Fibroblast of peridontal ligament (primary cell): ENCODE measurements at regions not wholly inside any gene's neighbourhood (a gene's known extent, or its start where the extent isn't known, plus 50 kb on each side); places are given as distances from the start of the nearest gene placed in this dataset.
A peak's percentile ranks its signal among the peaks of the same experiment; 100 is the strongest.
"Not testable (repeated sequence)": the region's sequence is repeated elsewhere in the genome, so short reads cannot be mapped to it uniquely, and the experiment has no call there.

Source experiments
- DNase-seq: peaks from one replicate; pipeline ENCODE4 v3.0.0-alpha.2; 2010; ENCODE audit errors: extremely low read depth

DNA sequence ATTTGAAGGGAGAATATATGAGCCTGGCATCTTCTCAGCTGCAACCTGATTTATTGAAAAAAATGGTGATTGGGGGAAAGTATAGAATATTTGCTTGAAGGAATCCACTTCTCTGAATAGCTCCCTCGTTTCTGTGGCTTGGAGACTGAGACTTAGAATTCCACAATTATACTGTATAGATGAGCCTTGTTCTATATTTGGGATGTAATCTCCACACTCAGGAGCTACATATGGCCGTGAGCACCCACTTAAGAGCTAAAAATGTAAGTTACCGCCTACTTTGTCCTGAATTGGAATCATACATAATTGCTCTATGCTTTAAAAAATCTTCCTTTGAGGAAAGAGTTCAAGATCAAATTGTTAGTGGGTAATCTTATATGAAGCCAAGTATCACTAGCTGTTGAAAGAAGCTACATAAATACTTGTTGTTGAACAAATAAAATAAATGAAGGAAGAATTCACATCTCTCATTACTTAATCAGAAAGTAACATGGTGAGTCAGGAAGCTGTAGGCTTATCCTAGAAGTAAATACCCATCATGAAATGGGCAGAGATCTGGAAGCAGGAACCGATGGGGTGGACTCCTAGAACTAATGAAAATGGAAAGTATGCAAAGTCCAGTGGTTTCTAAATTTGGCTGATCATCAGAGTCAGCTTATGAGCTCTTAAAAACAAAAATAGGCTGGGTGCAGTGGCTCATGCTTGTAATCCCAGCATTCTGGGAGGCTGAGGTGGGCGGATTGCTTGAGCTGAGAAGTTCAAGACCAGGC lies 254.3 kb downstream of the SOX4 start:
- peak; percentile 40 for DNase-seq

DNA sequence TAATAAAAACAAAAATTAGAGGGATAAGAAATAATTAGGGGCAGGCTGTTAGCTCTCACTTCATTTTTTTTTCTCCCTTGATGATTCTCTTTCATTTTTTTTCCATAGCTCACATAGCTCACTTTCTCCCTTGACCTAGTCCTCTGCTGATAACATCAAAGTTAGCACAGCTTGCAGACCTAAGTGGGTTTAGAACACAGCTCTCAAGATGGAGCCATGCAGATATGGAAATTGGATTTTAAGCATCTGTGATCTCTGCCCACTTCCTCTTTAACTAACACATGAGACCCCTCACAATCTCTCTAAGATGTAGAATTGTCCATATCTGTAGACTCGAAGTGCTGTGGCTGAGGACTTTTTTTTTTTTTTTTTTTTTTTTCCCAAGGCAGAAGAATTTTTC lies 257.1 kb downstream of the SOX4 start:
- no peak for DNase-seq

DNA sequence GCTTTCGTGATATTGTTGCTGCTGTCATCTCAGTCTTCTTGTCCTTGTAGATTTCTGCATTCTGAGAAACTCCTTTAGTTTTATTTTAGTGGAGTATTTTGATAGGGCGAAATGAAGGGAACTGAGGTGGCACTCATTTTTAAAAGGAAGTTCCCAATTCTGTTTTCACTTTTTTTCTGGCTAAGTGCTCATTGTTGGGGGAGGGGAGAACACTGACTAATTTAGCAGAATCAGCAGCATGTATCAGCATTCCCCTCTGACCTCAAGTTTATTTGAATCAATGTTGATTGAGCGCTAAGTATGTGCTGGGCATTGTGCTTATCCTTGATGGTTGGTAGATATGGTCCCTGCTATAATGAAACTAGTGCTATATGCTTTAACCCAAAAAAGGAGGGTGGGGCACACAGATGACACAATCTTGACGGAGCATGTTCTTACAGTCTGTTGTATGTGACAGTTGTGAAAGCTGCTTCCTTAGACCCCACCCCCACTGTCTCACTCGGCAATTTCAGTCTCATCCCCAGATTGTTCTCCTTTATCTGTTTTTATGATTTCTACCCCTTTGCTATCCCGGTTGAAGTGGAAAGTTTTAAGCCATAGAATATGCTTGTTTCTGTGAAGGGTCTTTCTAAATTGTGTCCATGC lies 262.4 kb downstream of the SOX4 start:
- DNase-seq = no peak

GRCh38 chr6:21856456-21856825 lies 262.9 kb downstream of the SOX4 start:
- peak; percentile 64 for DNase-seq

- peak; percentile 36 for DNase-seq
Observed at GRCh38 chr6:21856844-21857243, 263.3 kb downstream of the SOX4 start.

- no peak for DNase-seq
Observed at GRCh38 chr6:21858076-21858475, 264.5 kb downstream of the SOX4 start.

GRCh38 chr6:21859193-21859735 lies 265.7 kb downstream of the SOX4 start:
- no peak for DNase-seq

- DNase-seq = no peak
Observed at GRCh38 chr6:21861942-21862341, 268.4 kb downstream of the SOX4 start.

GRCh38 chr6:21864206-21864605 lies 270.7 kb downstream of the SOX4 start:
- no peak for DNase-seq

- DNase-seq = no peak
Observed at GRCh38 chr6:21868226-21868625, 274.7 kb downstream of the SOX4 start.

- DNase-seq = no peak
Observed at GRCh38 chr6:21869085-21869771, 275.7 kb downstream of the SOX4 start.

- peak; percentile 43 for DNase-seq
Observed at GRCh38 chr6:21870076-21870730, 276.7 kb downstream of the SOX4 start.

- no peak for DNase-seq
Observed at GRCh38 chr6:21871831-21872230, 278.3 kb downstream of the SOX4 start.

DNA sequence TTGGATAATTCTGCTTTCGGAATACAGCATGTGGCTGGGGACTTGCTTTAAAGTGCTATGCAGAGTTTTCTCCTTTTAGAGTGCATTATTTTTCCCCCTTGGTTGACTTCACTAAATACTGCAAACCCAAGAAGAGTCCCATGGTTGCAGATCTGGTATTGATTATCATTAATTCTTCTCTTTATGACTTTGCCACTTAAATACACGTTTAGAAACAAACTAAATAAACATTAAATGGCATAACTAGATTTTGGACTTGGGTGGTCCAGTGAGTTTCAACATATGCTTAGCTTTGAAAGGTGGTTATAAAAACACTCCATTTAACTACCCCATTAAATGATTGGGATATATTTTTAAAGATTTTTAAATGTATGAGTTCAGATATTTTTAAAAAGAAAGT lies 279.2 kb downstream of the SOX4 start:
- no peak for DNase-seq

- peak; percentile 95 for DNase-seq
Observed at GRCh38 chr6:21873562-21873961, 280.0 kb downstream of the SOX4 start.

GRCh38 chr6:21874372-21874771 lies 280.8 kb downstream of the SOX4 start:
- DNase-seq = no peak

DNA sequence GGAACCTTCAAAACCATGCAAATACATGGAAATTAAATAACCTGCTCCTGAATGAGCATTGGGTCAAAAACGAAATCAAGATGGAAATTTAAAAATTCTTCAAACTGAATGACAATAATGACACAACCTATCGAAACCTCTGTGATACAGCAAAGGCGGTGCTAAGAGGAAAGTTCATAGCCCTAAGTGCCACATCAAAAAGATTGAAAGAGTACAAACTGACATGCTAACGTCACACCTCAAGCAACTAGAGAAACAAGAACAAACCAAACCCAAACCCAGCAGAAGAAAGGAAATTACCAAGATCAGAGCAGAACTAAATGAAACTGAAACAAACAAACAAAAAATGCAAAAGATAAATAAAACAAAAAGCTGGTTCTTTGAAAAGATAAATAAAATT lies 283.5 kb downstream of the SOX4 start:
- DNase-seq = not testable (repeated sequence)

- DNase-seq = not testable (repeated sequence)
Observed at GRCh38 chr6:21880249-21880648, 286.7 kb downstream of the SOX4 start.

DNA sequence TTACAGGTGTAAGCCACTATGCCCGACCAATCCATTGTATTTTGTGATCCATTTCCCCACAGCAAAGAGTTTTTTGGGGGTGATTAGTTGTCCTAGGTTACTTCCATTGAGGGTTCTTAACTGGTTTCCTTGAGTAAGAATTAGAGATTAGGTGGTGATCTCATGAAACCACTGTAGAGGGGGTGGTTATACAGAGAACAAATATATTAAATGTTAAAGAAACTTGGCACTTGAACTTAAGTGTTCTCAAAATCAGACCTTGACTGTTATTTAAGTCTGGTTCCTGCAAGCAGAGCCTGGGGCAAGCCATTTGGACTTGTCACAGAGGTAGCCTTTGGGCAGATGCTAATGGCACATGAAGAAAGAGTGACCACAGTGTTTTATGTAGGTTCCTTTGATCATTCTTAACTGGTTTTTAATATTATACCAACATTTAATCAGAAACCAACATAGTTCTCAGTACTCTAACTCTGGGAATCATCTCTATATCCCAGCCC lies 288.5 kb downstream of the SOX4 start:
- no peak for DNase-seq

DNA sequence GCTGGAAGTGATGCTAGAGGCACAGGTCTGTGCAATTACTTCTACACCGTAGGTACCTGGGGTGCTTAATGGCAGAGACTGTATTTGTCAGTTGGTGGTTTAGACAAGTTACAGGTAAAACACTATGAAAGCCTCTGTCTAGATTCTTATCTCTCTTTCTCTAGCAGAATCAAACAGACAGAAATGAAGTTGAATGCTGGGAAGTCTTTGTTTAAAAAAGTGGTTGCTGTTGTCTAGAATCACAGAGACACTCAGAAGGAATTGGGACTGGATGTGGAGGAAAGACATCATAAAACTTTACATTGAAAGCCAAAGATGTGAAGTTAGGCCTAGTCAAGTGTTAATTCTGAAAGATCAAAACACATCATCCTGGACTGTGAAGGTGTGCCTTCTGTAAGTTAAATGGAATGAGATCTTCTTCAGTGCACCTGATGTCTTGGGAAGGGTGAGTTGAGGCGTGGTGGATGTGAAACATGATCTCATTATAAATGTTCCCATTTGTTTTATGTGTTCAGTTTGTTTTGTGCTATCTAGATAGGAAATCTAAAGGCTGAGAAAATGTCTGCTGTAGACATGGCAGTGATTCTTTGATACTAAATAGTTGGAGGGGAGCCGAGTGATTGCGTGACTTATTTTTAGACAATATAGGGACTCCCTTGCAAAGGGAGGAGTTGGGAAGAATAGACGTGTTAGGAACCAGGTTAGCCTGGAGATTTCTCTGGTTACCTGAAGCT lies 290.2 kb downstream of the SOX4 start:
- DNase-seq = no peak

DNA sequence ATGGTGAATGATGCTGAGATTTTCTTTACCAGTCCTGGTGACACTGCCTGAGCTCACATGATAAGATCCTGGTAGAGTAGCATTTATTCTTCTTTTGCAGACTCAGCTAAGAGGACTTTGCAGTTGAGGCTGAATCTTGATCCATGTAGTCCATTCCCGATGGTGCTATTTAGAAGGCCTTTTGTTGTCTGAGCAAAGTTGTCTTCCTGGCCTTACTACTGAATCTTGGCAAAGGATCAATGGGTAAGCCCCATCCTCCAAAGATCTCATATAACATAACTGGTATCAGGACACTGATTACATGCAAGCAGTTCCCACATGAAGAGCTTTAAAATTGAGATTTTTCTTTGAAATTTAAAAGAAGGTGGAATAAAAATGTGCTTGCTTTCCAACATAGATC lies 291.6 kb downstream of the SOX4 start:
- no peak for DNase-seq
